C1 segment of cervical spinal cord (tissue), 14 donors: ENCODE measurements at regions not wholly inside any gene's neighbourhood (a gene's known extent, or its start where the extent isn't known, plus 50 kb on each side); places are given as distances from the start of the nearest gene placed in this dataset.
"Not testable (repeated sequence)": the region's sequence is repeated elsewhere in the genome, so short reads cannot be mapped to it uniquely, and the experiment has no call there.

Experiments used
- DNase-seq, 14 donors: peaks; one replicate each; lab custom pipeline; 2025; lab: John Stamatoyannopoulos, UW

DNA sequence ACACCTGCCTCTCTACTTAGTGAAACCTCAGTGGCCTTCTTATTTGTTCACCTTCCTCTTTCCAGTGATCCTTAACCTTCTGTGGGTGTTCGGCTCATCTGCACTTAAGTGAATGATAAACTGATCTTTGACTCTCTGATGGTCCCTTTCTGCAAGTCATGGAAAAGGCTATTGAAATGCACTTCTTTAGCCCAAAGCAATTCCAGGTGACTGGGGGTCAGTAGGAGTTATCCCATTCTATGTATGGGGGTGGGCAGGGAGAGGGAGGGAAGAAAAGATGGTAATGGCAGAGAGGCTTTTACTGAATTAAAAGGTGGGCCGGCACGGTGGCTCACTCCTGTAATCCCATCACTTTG is 170.8 kb downstream of the RGS9 start:
- no peak for DNase-seq

DNA sequence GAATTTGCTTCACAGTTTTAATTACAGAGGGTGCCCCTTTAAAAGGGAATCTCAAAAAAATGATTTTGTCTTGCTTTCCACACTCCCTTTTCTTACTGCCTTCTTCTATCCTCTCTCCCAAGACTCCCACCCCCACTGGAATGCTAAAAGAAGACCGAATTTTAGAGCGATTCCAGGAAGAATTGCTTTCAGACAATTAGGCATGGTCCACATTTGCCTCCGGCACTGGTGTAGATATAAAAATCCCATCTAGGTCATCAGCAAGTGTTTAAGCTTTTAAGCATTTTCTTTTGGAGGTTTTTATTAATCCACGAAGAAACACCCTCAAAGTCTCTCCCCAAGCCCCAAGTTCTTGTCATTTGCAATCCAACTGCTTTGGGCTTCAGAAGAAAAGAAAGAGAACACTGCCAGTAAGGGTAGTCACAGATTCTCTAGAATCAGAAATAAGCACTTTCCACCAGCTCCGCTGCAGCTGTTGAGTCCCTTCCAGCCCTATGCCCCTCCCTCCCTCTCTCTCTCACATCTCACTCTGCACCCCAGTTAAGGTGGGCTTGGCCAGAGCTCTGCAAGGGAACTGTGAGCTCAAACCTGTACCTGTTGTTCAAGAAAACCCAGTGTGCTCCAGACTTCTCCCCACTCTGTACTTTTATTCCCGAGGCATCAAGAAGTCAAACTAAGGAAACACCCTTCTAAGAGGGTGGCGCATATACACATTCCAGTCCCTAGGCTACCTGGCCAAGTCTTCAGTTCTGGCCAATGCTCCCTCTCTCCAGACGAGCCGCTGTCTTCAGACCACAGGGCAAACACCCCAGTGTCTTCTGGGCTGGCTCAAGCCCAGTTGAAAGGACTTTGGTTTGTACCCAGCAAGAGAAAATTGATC is 170.2 kb downstream of the RGS9 start:
- DNase-seq: no peak

DNA sequence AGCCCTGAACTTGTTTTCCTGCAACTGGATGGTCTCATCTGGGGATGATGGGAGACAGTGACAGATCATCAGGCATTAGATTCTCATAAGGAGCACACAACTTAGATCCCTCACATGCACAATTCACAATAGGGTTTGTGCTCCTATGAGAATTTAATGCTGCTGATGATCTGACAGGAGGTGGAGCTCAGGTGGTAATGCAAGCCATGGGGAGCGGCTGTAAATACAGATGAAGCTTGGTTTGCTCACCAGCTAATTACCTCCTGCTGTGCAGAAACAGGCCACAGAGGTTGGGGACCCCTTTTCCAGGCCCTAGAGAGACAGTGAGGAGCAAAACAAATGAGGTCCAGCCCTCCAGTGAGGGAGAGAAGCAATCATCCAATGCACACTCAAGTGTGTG is 168.6 kb downstream of the RGS9 start:
- no peak for DNase-seq

DNA sequence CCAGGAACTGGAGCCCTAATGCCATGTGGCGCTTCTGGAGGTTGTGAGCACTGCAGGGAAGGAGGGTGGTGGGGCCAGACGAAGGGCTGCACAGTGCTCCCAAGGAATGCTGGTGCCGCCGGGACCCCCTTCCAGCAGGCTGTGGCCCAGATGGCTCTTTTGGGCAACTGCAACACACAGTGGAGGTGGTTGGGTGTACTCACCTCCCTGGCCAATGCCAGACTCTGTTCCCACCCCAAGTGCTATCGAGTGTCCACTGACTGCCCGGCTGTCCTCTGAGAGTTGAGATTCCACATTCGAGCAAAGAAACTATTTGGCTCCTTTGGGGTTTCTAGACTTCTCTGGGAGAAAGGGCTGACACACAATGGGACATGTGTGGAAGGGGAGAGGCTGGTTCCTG is 167.9 kb downstream of the RGS9 start:
- DNase-seq: no peak

DNA sequence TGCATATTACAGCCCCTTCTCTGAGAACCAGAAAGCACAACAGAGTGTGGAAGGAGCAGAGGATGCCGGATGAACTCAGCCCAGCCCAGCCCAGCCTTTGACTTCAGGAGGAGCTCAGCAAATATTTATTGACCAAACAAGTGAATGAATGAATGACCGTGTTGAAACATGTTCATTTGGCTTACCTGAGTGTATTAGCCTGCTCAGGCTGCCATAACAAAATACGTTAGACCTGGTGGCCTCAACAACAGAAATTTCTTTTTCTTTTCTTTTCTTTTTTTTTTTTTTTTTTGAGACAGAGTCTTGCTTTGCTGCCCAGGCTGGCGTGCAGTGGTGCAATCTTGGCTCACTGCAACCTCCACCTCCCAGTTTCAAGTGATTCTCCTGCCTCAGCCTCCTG is 164.7 kb downstream of the RGS9 start:
- not testable (repeated sequence) for DNase-seq

DNA sequence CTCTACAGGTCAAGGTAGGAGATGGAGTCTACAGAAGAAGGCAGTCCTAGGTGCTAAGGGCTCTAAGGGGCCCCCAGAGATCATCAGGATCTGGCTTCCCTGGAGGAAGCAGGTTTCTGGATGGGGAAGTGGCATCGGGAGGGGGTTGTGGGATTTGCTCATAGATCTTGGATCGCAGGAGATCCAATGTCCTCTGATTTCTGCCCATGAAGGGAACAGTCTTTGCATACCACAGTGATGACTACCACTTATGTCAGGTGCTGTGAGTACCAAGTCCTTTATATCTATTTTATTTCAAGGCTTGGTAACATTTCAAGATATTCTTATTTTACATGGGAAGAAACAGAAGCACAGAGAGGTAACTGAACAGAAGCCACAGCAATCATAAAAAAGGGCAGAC is 164.0 kb downstream of the RGS9 start:
- no peak for DNase-seq

DNA sequence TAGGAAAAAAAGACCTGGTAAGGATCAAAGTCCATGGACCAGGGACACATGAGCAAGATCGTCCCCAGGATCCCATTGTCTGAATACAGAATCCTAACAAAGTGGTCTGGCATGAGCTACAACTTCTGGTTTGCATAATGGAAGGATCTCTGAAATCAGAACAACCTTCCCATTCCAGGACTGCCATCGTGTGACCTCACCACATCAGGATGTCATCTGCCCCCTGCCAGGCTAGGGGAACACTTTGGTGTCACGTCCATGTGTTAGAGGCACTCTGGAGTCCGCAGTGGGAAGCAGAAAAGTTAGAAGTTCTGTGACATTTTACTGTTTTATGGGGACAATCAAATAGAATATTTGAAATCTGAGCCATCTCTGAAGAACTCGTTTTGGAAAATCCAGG is 160.7 kb downstream of the RGS9 start:
- no peak for DNase-seq

DNA sequence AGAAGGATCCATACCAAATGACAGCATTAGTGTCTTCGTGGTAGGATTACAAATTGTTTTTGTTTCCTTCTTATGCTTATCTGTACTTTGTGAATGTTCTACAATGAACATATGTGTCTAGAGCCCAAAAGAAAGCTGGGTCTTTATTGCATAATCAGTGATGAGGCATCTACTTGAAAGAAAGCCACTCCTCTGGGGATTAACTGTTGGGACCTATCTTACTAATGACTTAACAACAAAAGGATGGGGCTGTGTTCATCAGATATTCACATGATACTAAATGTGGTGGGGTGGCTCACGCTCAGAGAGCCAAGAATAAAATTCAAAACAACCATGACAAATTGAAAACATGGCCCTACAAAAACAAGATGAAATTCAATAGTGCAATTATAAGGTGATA is 160.2 kb downstream of the RGS9 start:
- DNase-seq: no peak

DNA sequence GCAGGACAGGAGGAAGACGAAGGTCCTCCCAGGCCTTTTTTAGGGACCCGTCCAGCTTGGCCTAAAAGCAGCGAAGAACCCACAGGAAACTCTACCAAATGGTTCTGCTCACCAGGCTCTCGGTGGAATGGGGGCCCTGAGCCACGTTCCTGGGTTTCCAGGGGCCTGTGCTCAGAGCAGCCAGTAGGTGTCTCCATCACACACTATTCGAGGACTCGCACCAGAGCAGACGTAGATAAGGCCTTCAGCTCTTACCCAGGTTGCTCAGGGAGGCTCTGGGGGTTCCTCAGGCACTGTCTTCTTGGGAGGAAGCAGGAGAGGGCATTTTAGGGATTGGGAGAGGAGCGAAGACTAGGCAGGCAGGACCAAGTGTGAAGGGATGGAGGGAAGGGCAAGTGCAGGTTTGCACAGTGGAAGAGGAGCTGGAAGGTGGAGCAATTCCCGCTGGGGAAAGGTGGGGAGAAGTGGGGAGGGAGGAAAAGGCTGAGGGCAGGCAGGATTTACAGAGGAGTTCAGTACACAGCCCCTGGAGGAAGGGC is 157.1 kb downstream of the RGS9 start:
- peak in 8 of 14 donors; percentile 1 to 32 (median 12) for DNase-seq

DNA sequence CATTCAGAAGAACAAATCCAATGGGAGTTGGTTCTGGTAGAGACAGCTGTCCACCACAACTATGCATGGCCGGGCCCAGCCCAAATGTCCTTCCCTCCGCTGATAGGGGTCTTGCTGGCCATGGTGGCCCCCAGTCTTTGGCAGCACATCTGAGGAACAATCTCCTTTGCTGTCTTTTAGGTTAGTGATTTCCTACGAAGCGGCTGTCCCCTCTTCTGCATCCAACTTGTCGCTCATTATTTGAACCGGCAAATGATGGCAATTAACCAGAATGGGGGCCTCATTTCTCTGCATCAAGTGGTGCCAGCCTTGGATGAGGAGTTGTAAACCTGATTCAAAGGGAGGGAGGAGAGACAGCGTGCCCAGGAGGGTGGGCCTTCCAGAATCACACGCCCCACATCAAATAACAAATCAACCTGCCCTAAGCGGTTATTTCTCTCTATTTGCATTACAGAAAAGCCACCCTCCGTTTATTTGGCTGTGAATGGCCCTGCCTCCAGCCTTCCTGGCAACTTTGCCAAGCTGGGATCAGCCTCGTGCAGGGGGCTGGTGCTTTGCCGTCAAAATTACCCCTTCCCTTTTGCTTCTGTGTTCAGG is 156.5 kb downstream of the RGS9 start:
- no peak for DNase-seq

DNA sequence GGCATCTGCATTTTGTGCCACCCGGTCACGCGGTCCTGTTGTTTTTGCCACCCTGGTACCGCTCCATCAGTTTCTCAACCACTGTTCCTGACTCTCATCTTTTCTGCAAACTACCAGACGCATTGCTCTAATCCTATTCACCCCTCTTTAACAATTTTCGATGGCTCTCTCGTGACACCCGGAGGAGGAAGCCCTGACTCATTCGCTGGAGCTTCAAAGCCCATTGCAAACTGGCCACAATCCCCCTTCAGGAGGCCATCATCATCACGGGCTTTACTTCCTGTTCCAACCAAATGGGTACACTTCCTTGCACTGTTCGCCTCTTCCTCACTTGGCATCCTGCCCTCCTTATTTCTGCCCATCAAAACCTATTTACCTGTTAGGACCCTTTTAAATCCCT is 155.3 kb downstream of the RGS9 start:
- DNase-seq: no peak

DNA sequence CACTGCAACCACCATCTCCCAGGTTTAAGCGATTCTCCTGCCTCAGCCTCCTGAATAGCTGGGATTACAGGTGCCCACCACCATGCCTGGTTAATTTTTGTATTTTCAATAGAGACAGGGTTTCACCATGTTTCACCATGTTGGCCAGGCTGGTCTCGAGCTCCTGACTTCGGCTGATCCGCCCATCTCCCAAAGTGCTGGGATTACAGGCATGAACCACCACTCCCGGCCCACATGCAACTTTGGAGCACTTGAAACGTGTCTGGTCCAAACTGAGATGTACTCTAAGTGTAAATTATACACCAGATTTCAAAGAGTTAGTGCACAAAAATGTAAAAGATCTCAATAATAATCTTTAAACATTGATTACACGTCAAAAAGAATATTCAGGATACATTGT is 154.1 kb downstream of the RGS9 start:
- DNase-seq: not testable (repeated sequence)

DNA sequence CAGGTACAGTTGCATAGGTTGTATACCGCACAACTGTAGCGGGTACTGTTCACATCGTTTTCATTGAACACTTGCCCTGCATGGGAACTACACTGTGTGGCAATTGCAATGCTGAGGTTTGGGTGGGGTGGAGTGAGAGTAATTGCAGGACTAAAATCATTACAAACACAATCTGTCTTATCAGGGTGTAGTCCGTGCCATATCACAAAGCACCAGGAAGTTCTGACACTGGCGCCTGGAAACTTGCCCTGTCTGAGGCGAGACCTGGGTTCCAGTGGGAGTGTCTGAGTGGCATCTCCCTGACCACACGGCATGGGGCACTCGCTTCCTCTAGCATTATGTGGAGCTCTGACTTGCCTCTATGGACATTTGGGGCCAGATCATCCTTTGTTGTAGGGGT is 153.4 kb downstream of the RGS9 start:
- DNase-seq: no peak

DNA sequence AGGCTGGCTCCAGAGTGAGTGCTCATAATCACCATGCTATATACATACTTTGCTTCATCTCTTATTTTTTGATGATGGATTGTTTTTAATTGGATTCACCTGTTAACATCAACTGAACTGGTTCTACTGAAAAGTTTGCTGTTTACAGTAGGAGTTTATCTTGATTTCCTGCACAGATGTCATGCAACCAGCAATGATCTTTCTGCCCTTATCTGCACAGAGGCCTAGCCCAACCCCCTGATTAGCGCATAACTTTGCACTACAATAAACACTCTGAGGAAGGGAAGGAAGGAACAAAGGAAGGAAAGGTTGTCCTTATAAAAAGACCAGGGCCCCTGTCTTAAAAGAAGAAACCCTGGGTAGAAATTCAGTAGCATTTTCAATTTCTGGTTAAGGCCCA is 152.9 kb downstream of the RGS9 start:
- no peak for DNase-seq

DNA sequence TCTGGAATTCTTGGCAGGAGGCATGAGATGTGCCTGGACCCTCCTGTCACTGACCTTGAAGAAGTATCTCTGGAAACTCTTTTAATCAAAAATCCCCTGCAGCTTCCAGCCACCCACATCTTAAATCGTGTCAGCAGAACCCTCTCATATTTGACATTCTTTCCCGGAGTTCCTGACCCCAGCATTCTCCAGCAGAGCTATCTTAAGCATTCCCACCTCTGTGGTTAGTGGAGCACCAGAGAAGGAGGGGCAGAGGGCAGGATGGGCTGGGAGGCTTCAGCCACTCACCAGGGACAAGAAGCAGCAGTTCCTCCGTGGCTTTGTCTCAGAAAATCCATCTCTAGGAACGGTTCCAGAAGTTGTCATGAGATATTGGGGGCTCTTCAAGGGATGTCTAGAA is 149.9 kb downstream of the RGS9 start:
- DNase-seq: no peak

DNA sequence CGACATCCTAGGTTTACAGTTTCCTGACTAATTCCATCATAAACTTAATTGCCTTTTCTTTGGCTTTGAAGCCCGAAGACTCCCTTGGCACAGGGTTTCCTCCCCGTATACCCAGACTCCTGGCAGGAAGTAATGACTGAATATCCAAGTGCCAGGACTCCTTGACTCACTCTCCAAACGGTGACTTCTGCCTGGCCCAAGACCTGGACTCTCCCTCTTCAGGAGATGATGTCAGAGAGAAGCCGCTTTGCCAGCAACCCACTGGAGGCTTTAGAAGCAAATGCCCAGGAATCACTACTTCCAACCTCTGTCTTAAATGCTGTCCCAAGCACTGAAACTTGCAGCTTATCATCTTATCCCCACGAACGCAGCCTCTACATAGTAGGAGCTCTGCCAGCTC is 146.5 kb downstream of the RGS9 start:
- DNase-seq: no peak

DNA sequence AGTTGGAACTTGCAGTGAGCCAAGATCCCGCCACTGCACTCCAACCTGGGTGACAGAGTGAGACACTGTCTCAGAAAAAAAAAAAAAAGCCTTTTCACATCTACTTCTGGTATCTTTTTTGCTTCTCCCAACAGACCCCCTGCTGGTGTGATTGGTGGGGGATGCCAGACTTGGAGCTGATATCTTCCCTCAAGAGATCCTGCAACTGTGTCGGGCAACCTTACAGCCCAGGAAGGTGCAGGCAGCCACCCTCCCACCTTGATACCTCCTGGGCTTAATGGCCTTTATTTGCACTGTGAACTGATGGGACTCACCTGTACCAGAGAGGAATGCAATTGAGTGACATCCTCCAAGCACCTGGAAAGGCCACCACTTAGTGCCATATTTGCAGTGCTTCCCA is 142.3 kb downstream of the RGS9 start:
- no peak for DNase-seq

DNA sequence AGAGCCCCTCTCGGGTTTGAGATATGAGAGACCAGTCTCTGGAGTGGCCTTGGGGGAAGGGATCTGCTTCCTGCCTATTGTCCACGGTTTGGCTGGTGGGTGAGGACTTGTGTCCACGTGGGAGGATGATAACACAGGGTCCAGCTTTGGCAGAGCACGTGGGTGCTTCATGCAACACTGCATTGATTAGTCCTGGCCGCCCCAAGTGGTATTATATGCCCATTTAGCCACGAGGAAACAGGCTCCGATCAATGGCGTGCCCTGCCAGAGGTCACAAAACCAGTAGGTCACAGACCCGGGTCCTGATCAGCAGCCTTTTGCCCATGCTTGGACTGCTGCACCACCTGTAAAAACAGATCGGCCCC is 141.6 kb downstream of the RGS9 start:
- no peak for DNase-seq

DNA sequence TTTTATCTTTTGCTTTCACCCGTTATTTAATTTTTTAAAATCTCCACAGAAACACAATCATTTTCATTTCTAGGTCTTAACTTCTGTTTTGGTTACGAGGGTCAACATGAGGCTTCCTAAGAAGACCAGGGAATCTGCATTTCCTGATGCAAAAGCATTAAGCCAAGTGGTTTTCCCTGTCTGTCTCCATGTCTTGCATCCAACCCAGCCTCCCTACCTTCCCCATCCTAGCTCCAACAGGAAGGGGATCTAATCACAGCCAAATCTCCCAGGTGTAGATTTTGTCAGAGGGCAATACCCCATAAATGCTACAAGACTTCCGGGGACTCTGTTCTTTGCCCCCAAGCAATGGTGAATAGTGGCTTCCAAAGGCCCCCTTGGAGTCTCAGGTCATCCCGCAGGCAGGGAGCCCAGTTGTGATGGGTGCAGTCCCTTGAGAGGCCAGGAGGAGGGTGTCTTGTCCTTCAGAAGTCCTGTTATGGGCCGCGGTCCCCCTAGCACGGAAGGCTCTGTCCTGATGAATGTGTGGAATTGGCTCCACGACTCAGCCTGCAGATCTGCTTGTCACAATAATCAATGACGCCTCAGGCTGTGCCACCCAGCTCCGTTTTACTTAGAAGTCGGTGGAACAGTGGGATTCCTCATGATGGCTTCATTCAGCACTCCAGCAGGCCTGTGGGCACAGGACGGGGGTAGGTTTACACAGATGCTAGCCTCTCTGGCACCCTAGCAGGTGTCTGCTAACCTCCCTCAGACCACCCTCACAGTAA is 141.1 kb downstream of the RGS9 start:
- peak in 5 of 14 donors; percentile 2 to 23 (median 8) for DNase-seq

DNA sequence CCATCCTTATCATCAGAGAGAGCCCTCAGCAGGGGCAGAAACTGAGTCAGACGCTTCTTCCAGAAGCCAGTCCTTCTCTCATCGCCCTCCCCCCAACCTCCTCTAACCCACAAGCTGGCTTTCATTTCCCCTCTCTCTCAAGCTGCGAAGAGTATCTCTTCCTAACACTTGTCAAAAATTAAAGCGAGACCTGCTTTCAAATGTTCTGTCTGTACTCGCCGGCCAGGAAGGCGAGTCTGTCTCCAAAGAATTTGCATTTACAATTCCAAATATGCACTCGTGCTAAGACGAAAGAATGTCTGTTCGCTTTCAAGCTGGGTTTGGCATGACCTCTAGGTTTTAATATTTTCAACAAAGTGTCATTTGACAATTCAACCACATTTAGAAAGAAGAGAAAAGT is 140.4 kb downstream of the RGS9 start:
- no peak for DNase-seq
